Loucy (cell line): ENCODE measurements at regions not wholly inside any gene's neighbourhood (a gene's known extent, or its start where the extent isn't known, plus 50 kb on each side); places are given as distances from the start of the nearest gene placed in this dataset.
"Not testable (repeated sequence)": the region's sequence is repeated elsewhere in the genome, so short reads cannot be mapped to it uniquely, and the experiment has no call there.

Experiments
- H2AFZ ChIP-seq: fragments of 200-600 bp; sonication (generic); 2 replicates; pipeline ENCODE4 v1.6.0; 2016; ENCODE audit warnings: antibody characterized with exemption, mild to moderate bottlenecking, low read length, moderate library complexity
- H3F3A ChIP-seq: fragments of 200-600 bp; 2 replicates; pipeline ENCODE4 v1.6.0; 2016; ENCODE audit warnings: antibody characterized with exemption, low read depth, mild to moderate bottlenecking
- H3K27me3 ChIP-seq: fragments of 200-600 bp; sonication (generic); 2 replicates; pipeline ENCODE4 v1.6.1; 2014; ENCODE audit warnings: low read length, mild to moderate bottlenecking; ENCODE audit not compliant: insufficient read depth, poor library complexity, severe bottlenecking
- H3K36me3 ChIP-seq: fragments of 200-600 bp; sonication (generic); 2 replicates; pipeline ENCODE4 v1.6.1; 2016; ENCODE audit warnings: low read length; ENCODE audit not compliant: insufficient read depth
- H3K4me1 ChIP-seq: fragments of 200-600 bp; sonication (generic); 2 replicates; pipeline ENCODE4 v1.5.1; 2014; ENCODE audit warnings: low read length, mild to moderate bottlenecking; ENCODE audit not compliant: insufficient read depth, poor library complexity, severe bottlenecking
- H3K4me2 ChIP-seq: fragments of 200-600 bp; sonication (generic); 2 replicates; pipeline ENCODE4 v1.6.0; 2014; ENCODE audit warnings: antibody characterized with exemption, low read length, low read depth, mild to moderate bottlenecking; ENCODE audit not compliant: poor library complexity, severe bottlenecking
- H3K4me3 ChIP-seq: fragments of 200-600 bp; sonication (generic); 2 replicates; pipeline ENCODE4 v1.5.1; 2014; ENCODE audit warnings: low read length, mild to moderate bottlenecking, mixed read lengths; ENCODE audit not compliant: poor library complexity, severe bottlenecking
- H3K79me2 ChIP-seq: fragments of 200-600 bp; sonication (generic); 2 replicates; pipeline ENCODE4 v1.6.1; 2014; ENCODE audit warnings: low read length; ENCODE audit not compliant: insufficient read depth
- H3K9ac ChIP-seq: fragments of 200-600 bp; sonication (generic); 2 replicates; pipeline ENCODE4 v1.6.0; 2014; ENCODE audit warnings: mild to moderate bottlenecking, low read depth, low read length, moderate library complexity; ENCODE audit not compliant: poor library complexity, severe bottlenecking
- H3K9me2 ChIP-seq: fragments of 200-600 bp; sonication (generic); replicated peaks from 2 replicates; pipeline ENCODE4 v1.6.1; 2016; ENCODE audit warnings: low read depth, low read length, mixed read lengths
- H3K9me3 ChIP-seq: fragments of 200-600 bp; sonication (generic); 2 replicates; pipeline ENCODE4 v1.6.1; 2014; ENCODE audit warnings: mild to moderate bottlenecking, antibody characterized with exemption, low read length, low read depth; ENCODE audit not compliant: insufficient read depth
- H4K20me1 ChIP-seq: fragments of 200-600 bp; sonication (generic); 2 replicates; pipeline ENCODE4 v1.6.0; 2014; ENCODE audit warnings: antibody characterized with exemption, low read length, mild to moderate bottlenecking; ENCODE audit not compliant: insufficient read depth, poor library complexity, severe bottlenecking
- EZH2phosphoT487 ChIP-seq: fragments of 200-600 bp; IDR thresholded peaks from 2 replicates; pipeline ENCODE4 v1.6.1; 2018; ENCODE audit warnings: antibody characterized with exemption, mild to moderate bottlenecking, moderate library complexity, borderline replicate concordance
- TF ChIP-seq, protein P1 (sequence below): fragments of 200-600 bp; sonication (generic); conservative IDR thresholded peaks from 2 replicates; pipeline ENCODE4 v1.5.1; 2014; ENCODE audit warnings: mild to moderate bottlenecking, antibody characterized with exemption, low read length

DNA sequence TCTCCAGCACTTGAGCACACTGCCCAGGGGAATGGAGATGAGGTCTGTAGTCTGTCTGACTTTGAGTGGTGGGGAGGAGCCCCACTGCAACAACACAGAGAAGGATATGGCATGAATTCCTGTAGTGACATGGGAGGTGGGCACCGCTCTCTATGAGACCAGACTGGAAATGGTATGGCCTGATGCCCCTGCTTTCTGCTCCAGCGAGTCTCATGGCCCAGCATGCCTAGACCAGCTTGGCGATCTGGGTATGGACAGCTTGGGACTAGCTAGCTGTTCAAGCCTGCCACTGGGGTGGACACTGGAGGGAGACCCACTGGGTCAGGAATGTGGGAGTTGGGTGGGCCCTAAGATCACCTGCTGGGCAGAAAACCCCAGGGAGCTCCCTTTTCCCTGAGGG is 477.8 kb upstream of the SEL1L start:
- H3K4me2 ChIP-seq = no peak overlapping the region
- H3K9me2 ChIP-seq = no peaks in the 10 kb centered on the region
- H3K79me2 ChIP-seq = no peaks in the 10 kb centered on the region
- no peak for TF ChIP-seq EZH2phosphoT487
- TF ChIP-seq, protein P1, sequence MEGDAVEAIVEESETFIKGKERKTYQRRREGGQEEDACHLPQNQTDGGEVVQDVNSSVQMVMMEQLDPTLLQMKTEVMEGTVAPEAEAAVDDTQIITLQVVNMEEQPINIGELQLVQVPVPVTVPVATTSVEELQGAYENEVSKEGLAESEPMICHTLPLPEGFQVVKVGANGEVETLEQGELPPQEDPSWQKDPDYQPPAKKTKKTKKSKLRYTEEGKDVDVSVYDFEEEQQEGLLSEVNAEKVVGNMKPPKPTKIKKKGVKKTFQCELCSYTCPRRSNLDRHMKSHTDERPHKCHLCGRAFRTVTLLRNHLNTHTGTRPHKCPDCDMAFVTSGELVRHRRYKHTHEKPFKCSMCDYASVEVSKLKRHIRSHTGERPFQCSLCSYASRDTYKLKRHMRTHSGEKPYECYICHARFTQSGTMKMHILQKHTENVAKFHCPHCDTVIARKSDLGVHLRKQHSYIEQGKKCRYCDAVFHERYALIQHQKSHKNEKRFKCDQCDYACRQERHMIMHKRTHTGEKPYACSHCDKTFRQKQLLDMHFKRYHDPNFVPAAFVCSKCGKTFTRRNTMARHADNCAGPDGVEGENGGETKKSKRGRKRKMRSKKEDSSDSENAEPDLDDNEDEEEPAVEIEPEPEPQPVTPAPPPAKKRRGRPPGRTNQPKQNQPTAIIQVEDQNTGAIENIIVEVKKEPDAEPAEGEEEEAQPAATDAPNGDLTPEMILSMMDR = no peak
- H2AFZ ChIP-seq = no peak overlapping the region
- no peak overlapping the region for H3K9ac ChIP-seq
- no peaks in the 10 kb centered on the region for H3K27me3 ChIP-seq
- H4K20me1 ChIP-seq = no peaks in the 10 kb centered on the region
- 0 out of 2 replicates have a peak, but pooled peaks cover 5% of the 10 kb centered on the region for H3K9me3 ChIP-seq
- no peaks in the 10 kb centered on the region for H3K4me1 ChIP-seq
- no peaks in the 10 kb centered on the region for H3F3A ChIP-seq
- H3K36me3 ChIP-seq = no peaks in the 10 kb centered on the region
- H3K4me3 ChIP-seq = no peak overlapping the region

DNA sequence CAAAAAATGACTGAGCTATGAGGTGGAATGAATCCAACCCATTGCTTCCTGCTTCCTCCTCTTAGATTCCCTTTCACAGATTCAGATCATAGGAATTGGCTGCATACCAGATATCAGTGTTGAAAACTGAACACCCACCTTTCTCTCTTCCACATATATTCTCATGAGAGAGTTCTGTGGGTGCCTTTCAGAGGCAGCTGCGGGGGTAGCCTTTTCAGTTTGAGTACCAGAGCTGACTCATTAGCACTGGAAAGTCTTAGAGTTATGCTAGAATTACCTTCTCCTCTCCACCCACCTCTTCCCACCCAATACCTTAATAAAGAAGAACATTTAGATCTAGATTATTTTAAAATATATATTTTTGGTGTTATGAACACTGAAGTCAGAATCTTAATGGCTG is 495.4 kb upstream of the SEL1L start:
- no peaks in the 10 kb centered on the region for H3K79me2 ChIP-seq
- H3K27me3 ChIP-seq = no peaks in the 10 kb centered on the region
- no peak overlapping the region for H2AFZ ChIP-seq
- H3K4me3 ChIP-seq = no peak overlapping the region
- H3K4me2 ChIP-seq = no peak overlapping the region
- no peaks in the 10 kb centered on the region for H3F3A ChIP-seq
- H3K9me2 ChIP-seq = no peaks in the 10 kb centered on the region
- no peak for TF ChIP-seq EZH2phosphoT487
- TF ChIP-seq, protein P1 = no peak
- no peak overlapping the region for H3K9ac ChIP-seq
- no peaks in the 10 kb centered on the region for H4K20me1 ChIP-seq
- H3K9me3 ChIP-seq = no peaks in the 10 kb centered on the region
- H3K36me3 ChIP-seq = no peaks in the 10 kb centered on the region
- no peaks in the 10 kb centered on the region for H3K4me1 ChIP-seq

DNA sequence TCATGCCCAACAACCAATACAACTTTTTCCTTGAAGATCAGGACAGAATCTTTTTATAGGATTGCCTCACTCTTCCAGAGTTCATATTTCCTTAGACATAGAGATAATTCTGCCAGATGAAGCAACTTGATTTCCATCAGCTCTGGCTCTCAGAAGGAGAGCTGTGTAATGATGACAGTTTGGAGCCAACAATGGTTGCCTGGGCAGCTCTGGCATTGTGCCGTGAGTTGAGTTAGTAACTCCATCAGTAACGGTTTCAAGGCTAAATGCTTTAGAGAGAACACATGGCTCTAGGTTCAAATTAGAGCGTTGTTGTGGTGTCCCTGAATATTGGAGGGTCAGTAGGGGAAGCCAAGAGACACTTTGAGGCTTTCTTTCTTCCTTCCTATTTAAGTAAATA is 501.7 kb upstream of the SEL1L start:
- Histone ChIP-seq H3K9me2 (no peaks in the 10 kb centered on the region), H3K79me2 (no peaks in the 10 kb centered on the region), H3K4me3 (no peak overlapping the region), H3K9me3 (no peaks in the 10 kb centered on the region), H3K27me3 (no peaks in the 10 kb centered on the region), H3K36me3 (no peaks in the 10 kb centered on the region), H3K4me2 (no peak overlapping the region), H2AFZ (no peak overlapping the region), H4K20me1 (no peaks in the 10 kb centered on the region), H3K4me1 (no peaks in the 10 kb centered on the region), H3K9ac (no peak overlapping the region), H3F3A (no peaks in the 10 kb centered on the region)
- no peak for TF ChIP-seq EZH2phosphoT487
- TF ChIP-seq, protein P1 = no peak

DNA sequence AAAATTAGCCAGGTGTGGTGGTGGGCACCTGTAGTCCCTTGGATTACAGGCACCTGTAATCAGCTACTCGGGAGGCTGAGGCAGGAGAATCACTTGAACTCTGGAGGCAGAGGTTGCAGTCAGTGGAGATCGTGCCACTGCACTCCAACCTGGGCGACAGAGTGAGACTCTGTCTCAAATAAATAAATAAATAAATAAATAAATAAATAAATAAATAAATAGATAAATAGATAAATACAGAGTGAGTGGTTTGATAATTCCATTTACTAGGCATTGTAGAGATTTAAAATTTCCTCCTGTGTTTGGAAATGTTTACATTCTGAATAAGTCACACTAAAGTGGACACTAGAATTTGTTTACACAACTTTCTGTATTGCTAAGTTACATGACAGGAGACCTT is 504.4 kb upstream of the SEL1L start:
- not testable (repeated sequence) for H3K27me3 ChIP-seq, H4K20me1 ChIP-seq, H3K9ac ChIP-seq, H3K4me1 ChIP-seq, H3F3A ChIP-seq, H3K36me3 ChIP-seq, H3K79me2 ChIP-seq, H3K4me2 ChIP-seq, H3K9me3 ChIP-seq, H3K9me2 ChIP-seq, H3K4me3 ChIP-seq, H2AFZ ChIP-seq
